ENCODE measurements at regions not wholly inside any gene's neighbourhood (a gene's known extent, or its start where the extent isn't known, plus 50 kb on each side); places are given as distances from the start of the nearest gene placed in this dataset.

GRCh38 chr3:101999177-101999779 lies 150.0 kb downstream of the NFKBIZ start:
- no peaks in the 10 kb centered on the region for H3K36me3 Mint-ChIP-seq (ENCODE audit: low read depth)
- H3K9me3 Mint-ChIP-seq, result no peaks in the 10 kb centered on the region
- H3K27me3 Mint-ChIP-seq (ENCODE audit: low read depth), result no peaks in the 10 kb centered on the region
- peaks cover 5% of the 10 kb centered on the region for H3K4me1 Mint-ChIP-seq
- H3K4me3 Mint-ChIP-seq, result no peak overlapping the region
- H3K27ac Mint-ChIP-seq (ENCODE audit: unreplicated experiment), result no peak overlapping the region
- TF ChIP-seq CTCF (conservative IDR thresholded peaks at IDR 0.05), result no peak
- DNase-seq (ENCODE audit: low read depth, low spot score), result no peak

GRCh38 chr3:102000620-102001209 lies 151.4 kb downstream of the NFKBIZ start:
- H3K27me3 Mint-ChIP-seq (ENCODE audit: low read depth), result no peaks in the 10 kb centered on the region
- DNase-seq (ENCODE audit: low read depth, low spot score), result no peak
- no peak overlapping the region for H3K4me3 Mint-ChIP-seq
- no peak for TF ChIP-seq CTCF (conservative IDR thresholded peaks at IDR 0.05)
- H3K4me1 Mint-ChIP-seq, result peaks cover 5% of the 10 kb centered on the region
- no peaks in the 10 kb centered on the region for H3K36me3 Mint-ChIP-seq (ENCODE audit: low read depth)
- H3K9me3 Mint-ChIP-seq, result no peaks in the 10 kb centered on the region
- no peak overlapping the region for H3K27ac Mint-ChIP-seq (ENCODE audit: unreplicated experiment)

DNA sequence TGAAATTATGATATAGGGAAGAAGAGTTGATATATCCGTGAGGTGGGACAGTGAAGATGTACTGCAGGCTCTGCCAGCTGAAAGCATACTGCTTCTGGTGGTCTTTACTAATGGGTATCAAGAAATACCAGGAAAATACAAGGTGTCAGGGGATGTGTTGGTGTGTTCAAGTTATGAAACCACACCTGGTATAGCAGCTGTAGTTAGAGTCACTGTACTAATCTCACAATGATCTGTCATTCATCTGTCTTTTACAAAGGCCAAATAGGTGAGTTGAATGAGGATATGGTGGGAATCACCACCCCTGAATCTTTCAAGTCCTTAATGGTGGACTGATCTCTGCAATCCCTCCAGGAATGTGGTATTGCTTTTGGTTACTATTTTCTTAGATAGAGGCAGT lies 152.7 kb downstream of the NFKBIZ start:
- no peak for DNase-seq (ENCODE audit: low read depth, low spot score)
- no peak overlapping the region for H3K4me3 Mint-ChIP-seq
- no peak overlapping the region for H3K27ac Mint-ChIP-seq (ENCODE audit: unreplicated experiment)
- no peaks in the 10 kb centered on the region for H3K9me3 Mint-ChIP-seq
- no peaks in the 10 kb centered on the region for H3K27me3 Mint-ChIP-seq (ENCODE audit: low read depth)
- no peak for TF ChIP-seq CTCF (conservative IDR thresholded peaks at IDR 0.05)
- peaks cover 5% of the 10 kb centered on the region for H3K4me1 Mint-ChIP-seq
- H3K36me3 Mint-ChIP-seq (ENCODE audit: low read depth), result no peaks in the 10 kb centered on the region

DNA sequence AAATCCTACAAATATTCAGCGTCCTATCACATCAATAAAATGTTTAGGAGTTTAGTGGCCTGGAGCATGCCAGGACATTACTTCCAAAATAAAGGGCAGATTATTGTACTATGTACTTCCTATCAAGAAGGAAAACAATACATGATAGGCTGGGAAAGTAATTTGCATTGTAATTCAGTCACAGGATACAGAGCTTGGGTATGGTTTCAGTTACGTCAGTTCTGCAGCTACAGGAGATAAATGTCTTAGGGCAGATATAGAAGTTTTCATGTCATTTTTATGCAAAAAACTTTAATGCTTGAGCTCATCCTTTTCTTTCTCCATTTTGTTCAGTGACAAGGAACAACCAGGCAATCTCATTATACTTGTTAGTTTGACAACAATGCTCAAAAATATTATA lies 155.2 kb downstream of the NFKBIZ start:
- H3K4me3 Mint-ChIP-seq, result no peak overlapping the region
- no peak for TF ChIP-seq CTCF (conservative IDR thresholded peaks at IDR 0.05)
- no peaks in the 10 kb centered on the region for H3K9me3 Mint-ChIP-seq
- DNase-seq (ENCODE audit: low read depth, low spot score), result no peak
- H3K4me1 Mint-ChIP-seq, result peaks cover under 1% of the 10 kb centered on the region
- no peak overlapping the region for H3K27ac Mint-ChIP-seq (ENCODE audit: unreplicated experiment)
- no peaks in the 10 kb centered on the region for H3K27me3 Mint-ChIP-seq (ENCODE audit: low read depth)
- H3K36me3 Mint-ChIP-seq (ENCODE audit: low read depth), result no peaks in the 10 kb centered on the region

GRCh38 chr3:102005551-102005950 lies 156.2 kb downstream of the NFKBIZ start:
- Mint-ChIP-seq H3K27ac (ENCODE audit: unreplicated experiment) (no peak overlapping the region), H3K27me3 (ENCODE audit: low read depth) (no peaks in the 10 kb centered on the region), H3K4me3 (no peak overlapping the region), H3K36me3 (ENCODE audit: low read depth) (no peaks in the 10 kb centered on the region), H3K9me3 (no peaks in the 10 kb centered on the region), H3K4me1 (no peaks in the 10 kb centered on the region)
- DNase-seq (ENCODE audit: low read depth, low spot score), result no peak
- TF ChIP-seq CTCF (conservative IDR thresholded peaks at IDR 0.05), result no peak

All from neural crest cell (in vitro differentiated cells).